Astrocyte (in vitro differentiated cells and primary cell): ENCODE measurements at regions not wholly inside any gene's neighbourhood (a gene's known extent, or its start where the extent isn't known, plus 50 kb on each side); places are given as distances from the start of the nearest gene placed in this dataset.

Experiments used
- EZH2 ChIP-seq: IDR thresholded peaks from 2 replicates; pipeline ENCODE4 v1.6.1; 2012; ENCODE audit warnings: mild to moderate bottlenecking, low read length, inconsistent platforms; ENCODE audit not compliant: insufficient read depth
- TF ChIP-seq, protein P1 (sequence below): IDR thresholded peaks from 2 replicates; pipeline ENCODE4 v1.5.1; 2011; ENCODE audit warnings: low read depth, mild to moderate bottlenecking, inconsistent platforms, low read length, moderate library complexity; ENCODE audit not compliant: insufficient read depth

DNA sequence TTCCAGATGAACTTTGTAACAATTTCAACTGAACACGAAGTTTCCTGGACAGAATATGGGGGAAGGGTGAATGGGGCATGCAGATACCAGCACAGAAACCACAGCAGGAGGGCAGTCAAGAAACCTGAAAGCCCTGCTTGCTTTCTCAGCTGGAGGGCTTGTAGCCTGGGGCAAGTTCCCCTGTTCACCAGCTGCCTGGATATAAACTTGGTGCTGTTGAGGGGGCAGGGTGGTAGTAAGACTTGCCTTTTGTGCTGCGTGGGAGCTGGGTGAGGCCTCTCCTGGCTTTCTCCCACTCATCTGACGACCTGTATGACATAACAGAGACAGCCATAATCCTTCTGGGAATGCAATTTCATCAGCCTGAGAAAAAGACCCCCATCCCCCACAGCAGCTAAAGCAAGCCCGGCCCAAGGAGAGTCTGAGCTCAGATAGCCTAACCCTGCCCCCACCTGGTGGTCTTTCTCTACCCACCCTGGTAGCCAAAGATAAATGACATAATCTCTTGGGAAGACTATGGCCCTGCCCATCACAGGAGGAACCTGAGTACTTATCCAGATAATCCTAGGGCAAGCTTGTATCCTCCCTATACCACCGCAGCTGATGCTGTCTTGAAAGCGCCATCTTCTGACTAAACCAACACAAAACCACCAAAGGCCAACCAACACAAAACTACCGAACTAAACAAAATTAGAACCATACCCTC, 234.3 kb downstream of the LAS1L start:
- TF ChIP-seq, protein P1, sequence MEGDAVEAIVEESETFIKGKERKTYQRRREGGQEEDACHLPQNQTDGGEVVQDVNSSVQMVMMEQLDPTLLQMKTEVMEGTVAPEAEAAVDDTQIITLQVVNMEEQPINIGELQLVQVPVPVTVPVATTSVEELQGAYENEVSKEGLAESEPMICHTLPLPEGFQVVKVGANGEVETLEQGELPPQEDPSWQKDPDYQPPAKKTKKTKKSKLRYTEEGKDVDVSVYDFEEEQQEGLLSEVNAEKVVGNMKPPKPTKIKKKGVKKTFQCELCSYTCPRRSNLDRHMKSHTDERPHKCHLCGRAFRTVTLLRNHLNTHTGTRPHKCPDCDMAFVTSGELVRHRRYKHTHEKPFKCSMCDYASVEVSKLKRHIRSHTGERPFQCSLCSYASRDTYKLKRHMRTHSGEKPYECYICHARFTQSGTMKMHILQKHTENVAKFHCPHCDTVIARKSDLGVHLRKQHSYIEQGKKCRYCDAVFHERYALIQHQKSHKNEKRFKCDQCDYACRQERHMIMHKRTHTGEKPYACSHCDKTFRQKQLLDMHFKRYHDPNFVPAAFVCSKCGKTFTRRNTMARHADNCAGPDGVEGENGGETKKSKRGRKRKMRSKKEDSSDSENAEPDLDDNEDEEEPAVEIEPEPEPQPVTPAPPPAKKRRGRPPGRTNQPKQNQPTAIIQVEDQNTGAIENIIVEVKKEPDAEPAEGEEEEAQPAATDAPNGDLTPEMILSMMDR: no peak
- no peak for TF ChIP-seq EZH2
